ENCODE measurements at regions not wholly inside any gene's neighbourhood (a gene's known extent, or its start where the extent isn't known, plus 50 kb on each side); places are given as distances from the start of the nearest gene placed in this dataset.

DNA sequence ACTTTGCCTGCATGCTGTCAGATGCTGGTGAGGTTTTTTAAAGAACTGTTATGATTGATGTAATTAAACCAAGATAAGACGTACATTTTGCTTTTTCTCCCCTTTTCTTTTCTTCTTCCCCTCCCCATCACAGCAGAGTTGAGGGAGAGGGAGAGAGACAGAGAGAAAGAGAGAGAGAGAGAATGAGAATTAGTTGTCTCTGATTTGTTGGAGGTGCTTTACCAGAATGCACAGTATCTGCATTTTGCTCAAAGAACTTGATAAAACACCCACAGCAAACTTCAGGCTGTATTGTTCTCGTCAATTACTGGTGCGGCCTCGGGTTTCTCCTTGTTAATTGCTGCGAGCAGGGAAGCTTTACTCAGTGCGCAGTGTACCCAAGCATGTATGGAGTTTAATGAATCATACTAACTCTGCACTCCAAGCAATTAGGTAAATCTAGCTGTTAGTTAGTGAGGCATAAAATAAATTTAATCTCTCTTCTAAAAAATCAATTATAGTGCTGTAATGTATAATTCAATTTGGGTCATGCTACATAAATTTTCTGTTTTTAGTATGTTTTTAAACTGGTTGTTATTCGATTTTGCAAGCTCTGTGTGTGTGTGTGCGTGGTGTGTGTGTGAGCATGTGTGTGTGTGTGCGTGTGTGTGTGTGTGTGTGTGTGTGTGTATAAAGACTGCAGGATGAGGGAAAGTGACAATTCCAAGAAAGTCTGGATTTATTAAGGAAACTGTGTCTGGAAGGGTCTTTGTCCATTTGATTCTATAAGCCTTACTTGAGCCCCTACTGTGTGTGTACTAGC is 273.4 kb downstream of the TLE3 start:
- intact Hi-C loops (cut with micrococcal nuclease; ENCODE audit: unreplicated experiment) = no loop called here
- Histone ChIP-seq H3K9me3 (ENCODE audit: low read length) (no peaks in the 10 kb centered on the region), H3K27ac (ENCODE audit: low read depth, low read length, poor library complexity, severe bottlenecking) (no peak overlapping the region), H4K20me1 (ENCODE audit: insufficient read depth, low read length) (no peaks in the 10 kb centered on the region), H3K4me3 (ENCODE audit: low read depth, low read length, poor library complexity, severe bottlenecking) (no peak overlapping the region), H3K9me2 (ENCODE audit: insufficient read depth, low read length) (no peaks in the 10 kb centered on the region), H3K79me2 (ENCODE audit: insufficient read depth, low read depth, low read length) (no peaks in the 10 kb centered on the region), H3K4me2 (ENCODE audit: low read length) (no peak overlapping the region), H3K4me1 (ENCODE audit: insufficient read depth, low read length, poor library complexity, severe bottlenecking) (peaks cover 7% of the 10 kb centered on the region), H3K36me3 (ENCODE audit: insufficient read depth, low read length) (no peaks in the 10 kb centered on the region), H2AFZ (ENCODE audit: low read length) (no peak overlapping the region)
- TF ChIP-seq, protein P1, sequence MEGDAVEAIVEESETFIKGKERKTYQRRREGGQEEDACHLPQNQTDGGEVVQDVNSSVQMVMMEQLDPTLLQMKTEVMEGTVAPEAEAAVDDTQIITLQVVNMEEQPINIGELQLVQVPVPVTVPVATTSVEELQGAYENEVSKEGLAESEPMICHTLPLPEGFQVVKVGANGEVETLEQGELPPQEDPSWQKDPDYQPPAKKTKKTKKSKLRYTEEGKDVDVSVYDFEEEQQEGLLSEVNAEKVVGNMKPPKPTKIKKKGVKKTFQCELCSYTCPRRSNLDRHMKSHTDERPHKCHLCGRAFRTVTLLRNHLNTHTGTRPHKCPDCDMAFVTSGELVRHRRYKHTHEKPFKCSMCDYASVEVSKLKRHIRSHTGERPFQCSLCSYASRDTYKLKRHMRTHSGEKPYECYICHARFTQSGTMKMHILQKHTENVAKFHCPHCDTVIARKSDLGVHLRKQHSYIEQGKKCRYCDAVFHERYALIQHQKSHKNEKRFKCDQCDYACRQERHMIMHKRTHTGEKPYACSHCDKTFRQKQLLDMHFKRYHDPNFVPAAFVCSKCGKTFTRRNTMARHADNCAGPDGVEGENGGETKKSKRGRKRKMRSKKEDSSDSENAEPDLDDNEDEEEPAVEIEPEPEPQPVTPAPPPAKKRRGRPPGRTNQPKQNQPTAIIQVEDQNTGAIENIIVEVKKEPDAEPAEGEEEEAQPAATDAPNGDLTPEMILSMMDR (conservative IDR thresholded peaks at IDR 0.05; ENCODE audit: low read length) = no peak
- no peak for TF ChIP-seq EZH2phosphoT487 (IDR thresholded peaks at IDR 0.05; ENCODE audit: borderline replicate concordance, low read depth, low read length)
- no TSS peak for BruUV-seq (replicated peaks)
- no peak for DNase-seq (ENCODE audit: low spot score)
- ChIA-PET POLR2A (no interaction called here), CTCF (ENCODE audit: unreplicated experiment) (interaction anchor here (0.6 kb wide), 1 partner anchor 92 kb away, joined by 3 read pairs; no protein-coding TSS in a partner anchor)

DNA sequence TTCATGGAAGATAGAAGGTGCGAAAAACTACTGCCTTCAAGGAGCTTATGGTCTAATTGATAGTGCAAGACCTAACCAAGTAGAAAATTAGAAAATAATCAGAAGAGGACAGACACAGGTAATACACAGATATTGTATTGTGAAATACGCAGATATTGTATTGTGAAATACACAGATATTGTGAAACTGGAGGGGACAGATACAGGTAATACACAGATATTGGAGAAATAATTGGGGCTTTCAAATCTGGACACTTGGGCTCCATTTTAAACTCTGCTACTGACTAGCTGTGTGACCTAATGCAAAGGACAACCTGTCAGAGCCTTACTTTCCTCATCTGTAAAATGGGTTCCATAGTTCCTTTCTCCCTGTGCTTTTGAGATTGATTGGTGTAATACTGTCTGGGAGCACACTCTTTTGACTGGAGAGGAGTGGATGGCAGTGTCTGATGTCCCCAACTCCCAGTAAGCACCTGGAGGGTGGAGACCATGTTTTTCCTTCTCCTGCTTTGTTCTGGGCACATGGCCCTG is 272.8 kb downstream of the TLE3 start:
- no peak for DNase-seq (ENCODE audit: low spot score)
- no peaks in the 10 kb centered on the region for H3K9me3 ChIP-seq (ENCODE audit: low read length)
- H3K79me2 ChIP-seq (ENCODE audit: insufficient read depth, low read depth, low read length) = no peaks in the 10 kb centered on the region
- intact Hi-C loops (cut with micrococcal nuclease; ENCODE audit: unreplicated experiment) = no loop called here
- H3K27ac ChIP-seq (ENCODE audit: low read depth, low read length, poor library complexity, severe bottlenecking) = no peak overlapping the region
- H3K9me2 ChIP-seq (ENCODE audit: insufficient read depth, low read length) = no peaks in the 10 kb centered on the region
- H4K20me1 ChIP-seq (ENCODE audit: insufficient read depth, low read length) = no peaks in the 10 kb centered on the region
- TF ChIP-seq EZH2phosphoT487 (IDR thresholded peaks at IDR 0.05; ENCODE audit: borderline replicate concordance, low read depth, low read length) = no peak
- TF ChIP-seq, protein P1 (conservative IDR thresholded peaks at IDR 0.05; ENCODE audit: low read length) = no peak
- BruUV-seq (replicated peaks) = no TSS peak
- H3K4me2 ChIP-seq (ENCODE audit: low read length) = no peak overlapping the region
- no peaks in the 10 kb centered on the region for H3K36me3 ChIP-seq (ENCODE audit: insufficient read depth, low read length)
- POLR2A ChIA-PET = no interaction called here
- H3K4me1 ChIP-seq (ENCODE audit: insufficient read depth, low read length, poor library complexity, severe bottlenecking) = peaks cover 7% of the 10 kb centered on the region
- CTCF ChIA-PET (ENCODE audit: unreplicated experiment) = no interaction called here
- H2AFZ ChIP-seq (ENCODE audit: low read length) = no peak overlapping the region
- H3K4me3 ChIP-seq (ENCODE audit: low read depth, low read length, poor library complexity, severe bottlenecking) = no peak overlapping the region
